GM10266 (cell line): ENCODE measurements at regions not wholly inside any gene's neighbourhood (a gene's known extent, or its start where the extent isn't known, plus 50 kb on each side); places are given as distances from the start of the nearest gene placed in this dataset.

ENCODE experiments used
- DNase-seq: peaks from one replicate; pipeline ENCODE4 v3.0.0; 2012; ENCODE audit errors: extremely low spot score
- TF ChIP-seq, protein P1 (sequence below): IDR thresholded peaks from 2 replicates; pipeline ENCODE4 v1.5.1; 2012; ENCODE audit warnings: mild to moderate bottlenecking, low read depth; ENCODE audit not compliant: control insufficient read depth, insufficient read depth; ENCODE audit errors: missing control alignments

DNA sequence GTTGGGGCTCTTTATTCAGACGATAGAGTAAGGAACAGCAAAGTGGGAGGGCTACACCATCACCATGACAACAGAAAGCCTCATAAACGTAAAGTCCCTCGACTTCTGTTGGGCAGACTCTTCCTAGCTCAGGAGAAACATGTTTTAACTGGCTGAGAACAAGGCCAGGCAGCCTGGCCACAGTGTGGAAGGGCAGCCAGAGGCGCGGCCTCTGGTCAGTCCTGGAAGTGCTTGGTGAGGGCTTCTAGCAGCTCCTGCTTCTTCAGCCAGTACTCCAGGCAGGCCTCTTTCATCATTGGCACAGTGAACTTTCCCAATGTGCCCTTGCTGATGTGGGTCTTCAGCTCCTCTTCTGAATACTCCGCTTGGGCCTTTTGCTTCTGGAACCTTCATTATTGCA lies 690.9 kb downstream of the PCDH19 start:
- TF ChIP-seq, protein P1, sequence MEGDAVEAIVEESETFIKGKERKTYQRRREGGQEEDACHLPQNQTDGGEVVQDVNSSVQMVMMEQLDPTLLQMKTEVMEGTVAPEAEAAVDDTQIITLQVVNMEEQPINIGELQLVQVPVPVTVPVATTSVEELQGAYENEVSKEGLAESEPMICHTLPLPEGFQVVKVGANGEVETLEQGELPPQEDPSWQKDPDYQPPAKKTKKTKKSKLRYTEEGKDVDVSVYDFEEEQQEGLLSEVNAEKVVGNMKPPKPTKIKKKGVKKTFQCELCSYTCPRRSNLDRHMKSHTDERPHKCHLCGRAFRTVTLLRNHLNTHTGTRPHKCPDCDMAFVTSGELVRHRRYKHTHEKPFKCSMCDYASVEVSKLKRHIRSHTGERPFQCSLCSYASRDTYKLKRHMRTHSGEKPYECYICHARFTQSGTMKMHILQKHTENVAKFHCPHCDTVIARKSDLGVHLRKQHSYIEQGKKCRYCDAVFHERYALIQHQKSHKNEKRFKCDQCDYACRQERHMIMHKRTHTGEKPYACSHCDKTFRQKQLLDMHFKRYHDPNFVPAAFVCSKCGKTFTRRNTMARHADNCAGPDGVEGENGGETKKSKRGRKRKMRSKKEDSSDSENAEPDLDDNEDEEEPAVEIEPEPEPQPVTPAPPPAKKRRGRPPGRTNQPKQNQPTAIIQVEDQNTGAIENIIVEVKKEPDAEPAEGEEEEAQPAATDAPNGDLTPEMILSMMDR, result no peak
- DNase-seq, result no peak

DNA sequence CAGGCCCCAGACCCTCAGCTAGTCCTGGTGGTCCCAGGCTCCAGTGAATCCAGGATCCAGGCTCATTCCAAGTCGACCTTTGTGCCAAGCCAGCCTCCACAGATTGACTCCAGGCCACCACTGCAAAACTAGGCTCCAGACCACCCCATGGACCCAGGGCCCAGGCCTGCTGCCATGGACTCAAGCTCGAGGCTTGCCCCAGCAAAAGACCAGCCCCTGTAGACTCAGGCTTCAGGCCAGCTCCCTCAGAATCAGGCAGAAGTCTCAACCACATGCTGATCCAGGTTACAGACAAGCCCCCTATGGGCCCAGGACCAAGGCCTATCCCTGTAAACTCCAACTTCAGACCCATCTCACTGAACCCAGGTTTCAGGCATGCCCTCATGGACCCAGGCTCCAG lies 692.4 kb downstream of the PCDH19 start:
- TF ChIP-seq, protein P1, result no peak
- no peak for DNase-seq

DNA sequence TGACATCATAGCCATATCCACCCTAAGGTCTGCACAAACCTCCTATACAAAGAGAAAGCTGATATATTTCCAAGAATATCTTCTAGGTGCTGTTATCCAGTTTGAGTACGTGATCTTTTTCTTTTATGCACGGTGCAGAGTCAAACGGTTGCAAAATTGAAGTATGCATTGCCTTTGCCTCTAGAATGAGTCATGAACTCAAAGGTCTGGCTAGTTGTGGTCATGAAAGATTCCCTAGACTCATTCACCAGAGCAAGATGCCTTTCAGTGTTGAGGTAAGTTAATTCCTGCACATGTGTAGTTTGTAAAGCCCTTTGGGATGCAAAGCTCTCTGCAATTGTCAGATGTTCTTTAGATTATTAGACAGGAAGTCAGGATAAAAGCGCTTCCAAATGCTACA lies 704.4 kb downstream of the PCDH19 start:
- TF ChIP-seq, protein P1, result no peak
- DNase-seq, result no peak

DNA sequence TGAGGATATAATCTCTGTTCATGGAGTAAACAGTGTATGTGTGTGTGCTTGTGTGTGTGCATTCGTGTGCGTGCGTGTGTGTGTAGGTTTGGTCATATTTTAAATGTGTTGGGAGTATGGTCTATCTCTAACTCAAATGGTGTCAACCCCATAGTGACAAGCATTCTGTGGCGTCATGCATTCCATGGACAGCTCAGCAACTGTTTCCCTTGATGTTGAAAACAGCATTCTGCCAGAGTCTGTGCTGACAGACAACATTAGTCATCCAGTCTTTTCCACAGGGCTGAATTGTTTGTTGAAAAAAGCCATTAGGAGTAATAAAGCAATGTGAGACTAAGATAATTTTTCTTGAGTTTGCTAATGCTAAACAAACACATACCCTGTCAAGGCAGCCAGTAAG lies 706.6 kb downstream of the PCDH19 start:
- TF ChIP-seq, protein P1, result no peak
- no peak for DNase-seq

DNA sequence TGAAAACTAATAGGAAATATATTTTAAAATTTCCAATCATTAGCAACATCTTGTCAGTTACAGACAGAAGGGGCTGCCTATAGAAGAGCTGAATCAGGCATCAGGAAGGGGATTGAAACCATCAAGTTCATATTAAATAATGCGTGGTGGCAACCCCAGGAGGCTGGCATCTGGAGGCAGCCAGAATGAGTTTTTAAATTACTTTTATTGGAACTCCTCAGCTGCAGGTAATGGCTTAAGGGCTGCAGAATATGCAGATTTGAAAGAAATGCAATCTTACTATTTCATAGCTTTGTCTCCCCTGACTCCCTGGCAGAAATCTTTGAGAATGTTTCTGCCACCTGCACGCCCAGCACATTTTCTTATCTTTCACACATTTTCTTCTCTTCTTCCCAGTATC lies 711.6 kb downstream of the PCDH19 start:
- TF ChIP-seq, protein P1, result no peak
- DNase-seq, result no peak

DNA sequence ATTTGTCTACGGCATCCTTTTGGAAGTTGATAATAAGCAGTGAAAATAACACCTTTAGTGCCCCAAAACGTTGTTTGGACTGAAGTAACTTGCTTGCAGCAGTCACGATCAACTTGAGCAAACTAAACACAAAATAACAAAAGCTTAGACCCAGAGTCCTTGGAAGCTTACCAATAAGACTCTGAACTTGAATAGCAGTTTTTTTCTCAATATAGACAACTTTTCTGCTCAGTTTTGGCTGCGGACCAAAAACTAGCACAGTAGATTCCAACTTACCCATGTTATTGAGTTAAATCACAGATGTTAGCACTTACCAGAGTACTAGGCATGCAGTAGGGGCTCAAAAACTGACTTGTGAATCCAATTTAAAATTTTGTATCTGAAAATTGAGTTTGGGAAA lies 746.9 kb downstream of the PCDH19 start:
- DNase-seq, result no peak
- TF ChIP-seq, protein P1, result no peak

DNA sequence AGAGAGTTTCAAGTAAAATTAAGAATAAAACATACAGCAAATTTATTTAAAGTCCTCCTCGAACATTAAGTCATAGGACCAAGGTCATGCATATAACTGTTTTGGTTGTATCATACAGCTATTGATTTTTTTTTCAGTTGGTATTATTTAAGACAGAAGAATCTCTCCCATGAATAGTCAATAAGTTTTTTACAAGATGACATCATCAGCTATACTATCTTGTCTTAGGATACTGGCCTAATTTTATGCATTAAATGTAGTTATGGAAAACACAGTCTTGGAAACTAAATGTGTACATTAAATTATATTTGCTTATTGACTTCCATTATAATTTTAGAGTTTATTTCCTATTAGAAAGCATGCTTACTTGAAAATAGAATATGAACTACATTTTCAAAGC lies 755.9 kb downstream of the PCDH19 start:
- DNase-seq, result no peak
- TF ChIP-seq, protein P1, result no peak
